Astrocyte (in vitro differentiated cells and primary cell): ENCODE measurements at regions not wholly inside any gene's neighbourhood (a gene's known extent, or its start where the extent isn't known, plus 50 kb on each side); places are given as distances from the start of the nearest gene placed in this dataset.
"Not testable (repeated sequence)": the region's sequence is repeated elsewhere in the genome, so short reads cannot be mapped to it uniquely, and the experiment has no call there.

Source experiments
- CTCF ChIP-seq: IDR thresholded peaks from 2 replicates; pipeline ENCODE4 v1.5.1; 2011; ENCODE audit warnings: low read depth, mild to moderate bottlenecking, inconsistent platforms, low read length, moderate library complexity; ENCODE audit not compliant: insufficient read depth
- EZH2 ChIP-seq: IDR thresholded peaks from 2 replicates; pipeline ENCODE4 v1.6.1; 2012; ENCODE audit warnings: mild to moderate bottlenecking, low read length, inconsistent platforms; ENCODE audit not compliant: insufficient read depth

GRCh38 chr3:67173130-67173529, 175.0 kb downstream of the KBTBD8 start:
- TF ChIP-seq CTCF, EZH2: not testable (repeated sequence)
